Suprapubic skin (tissue), 4 donors: ENCODE measurements at regions not wholly inside any gene's neighbourhood (a gene's known extent, or its start where the extent isn't known, plus 50 kb on each side); places are given as distances from the start of the nearest gene placed in this dataset.

Source experiments
- CTCF ChIP-seq, 2 donors: fragments of 200-600 bp in 1 of 2; fragments of 450-650 bp in 1 of 2; sonication (generic) in 1 of 2; IDR thresholded peaks; one replicate each; pipeline ENCODE4 v1.5.1; 2016 to 2019; ENCODE audit warnings: antibody characterized with exemption in 2 of 2, mild to moderate bottlenecking in 1 of 2, moderate library complexity in 1 of 2
- POLR2A ChIP-seq, 2 donors: fragments of 450-650 bp; IDR thresholded peaks; one replicate each; pipeline ENCODE4 v1.6.1; 2017; ENCODE audit warnings: antibody characterized with exemption in 2 of 2, mild to moderate bottlenecking in 2 of 2, moderate library complexity in 2 of 2
- POLR2AphosphoS5 ChIP-seq, 3 donors: sonication (generic); formaldehyde crosslinking; IDR thresholded peaks; one replicate each; pipeline ENCODE4 v1.6.1; 2017; ENCODE audit warnings: antibody characterized with exemption in 3 of 3

GRCh38 chr16:6027733-6028132 lies 930.1 kb upstream of the EEF2KMT start:
- no peak for TF ChIP-seq CTCF (IDR thresholded peaks at IDR 0.05)
- TF ChIP-seq POLR2A (IDR thresholded peaks at IDR 0.05): no peak
- TF ChIP-seq POLR2AphosphoS5 (IDR thresholded peaks at IDR 0.05): no peak
